GM23338 (cell line): ENCODE measurements at regions not wholly inside any gene's neighbourhood (a gene's known extent, or its start where the extent isn't known, plus 50 kb on each side); places are given as distances from the start of the nearest gene placed in this dataset.

Experiments
- ATAC-seq: fragments of 200-7000 bp; cut with Tn5 transposase; 3 replicates; pipeline ENCODE4 v1.9.1; 2020
- DNase-seq: peaks from one replicate; pipeline ENCODE4 v3.0.0-alpha.2; 2015; ENCODE audit warnings: low spot score
- H2AFZ ChIP-seq: fragments of 200-600 bp; sonication (generic); 2 replicates; pipeline ENCODE4 v1.8.0; 2016; ENCODE audit warnings: antibody characterized with exemption, mild to moderate bottlenecking, moderate library complexity
- H3F3A ChIP-seq: fragments of 200-600 bp; sonication (generic); replicated peaks from 2 replicates; pipeline ENCODE4 v1.8.0; 2017; ENCODE audit warnings: antibody characterized with exemption, mixed run types, low read depth
- H3K27ac ChIP-seq: fragments of 200-600 bp; sonication (generic); 2 replicates; pipeline ENCODE4 v1.6.1; 2016; ENCODE audit warnings: low read depth
- H3K27me3 ChIP-seq: fragments of 200-600 bp; sonication (generic); 2 replicates; pipeline ENCODE4 v1.8.0; 2016; ENCODE audit warnings: mild to moderate bottlenecking, mixed run types, moderate library complexity; ENCODE audit not compliant: insufficient read depth
- H3K36me3 ChIP-seq: fragments of 200-600 bp; sonication (generic); 2 replicates; pipeline ENCODE4 v1.8.0; 2016; ENCODE audit warnings: mild to moderate bottlenecking; ENCODE audit not compliant: insufficient read depth
- H3K4me1 ChIP-seq: fragments of 200-600 bp; sonication (generic); 2 replicates; pipeline ENCODE4 v1.8.0; 2016; ENCODE audit warnings: mild to moderate bottlenecking, moderate library complexity; ENCODE audit not compliant: insufficient read depth
- H3K4me2 ChIP-seq: fragments of 200-600 bp; sonication (generic); 2 replicates; pipeline ENCODE4 v1.7.1; 2017; ENCODE audit warnings: mixed run types
- H3K4me3 ChIP-seq: fragments of 200-600 bp; sonication (generic); 2 replicates; pipeline ENCODE4 v1.6.1; 2016; ENCODE audit warnings: mixed run types
- H3K79me2 ChIP-seq: fragments of 200-600 bp; sonication (generic); replicated peaks from 2 replicates; pipeline ENCODE4 v1.8.0; 2017; ENCODE audit warnings: mild to moderate bottlenecking; ENCODE audit not compliant: insufficient read depth
- H3K9me2 ChIP-seq: fragments of 200-600 bp; sonication (generic); 2 replicates; pipeline ENCODE4 v1.8.0; 2017; ENCODE audit not compliant: insufficient read depth
- H4K20me1 ChIP-seq: fragments of 200-600 bp; sonication (generic); replicated peaks from 2 replicates; pipeline ENCODE4 v1.8.0; 2017; ENCODE audit warnings: mild to moderate bottlenecking; ENCODE audit not compliant: insufficient read depth
- H3K27ac Mint-ChIP-seq: 2 replicates; pipeline ENCODE4 v1.8.0; 2020; ENCODE audit warnings: inconsistent platforms, mild to moderate bottlenecking, moderate library complexity, mixed read lengths
- H3K27me3 Mint-ChIP-seq: 3 replicates; pipeline ENCODE4 v1.8.0; 2022; ENCODE audit warnings: low read depth, mild to moderate bottlenecking, moderate library complexity, mixed read lengths, inconsistent platforms; ENCODE audit not compliant: insufficient read depth, poor library complexity
- H3K36me3 Mint-ChIP-seq: 3 replicates; pipeline ENCODE4 v1.8.0; 2021; ENCODE audit warnings: low read depth, mild to moderate bottlenecking, inconsistent platforms, moderate library complexity, mixed read lengths
- H3K4me1 Mint-ChIP-seq: 3 replicates; pipeline ENCODE4 v1.8.0; 2020; ENCODE audit warnings: mild to moderate bottlenecking, inconsistent platforms, mixed read lengths
- H3K4me3 Mint-ChIP-seq: 3 replicates; pipeline ENCODE4 v1.8.0; 2021; ENCODE audit warnings: moderate library complexity, mild to moderate bottlenecking, inconsistent platforms, mixed read lengths
- H3K9me3 Mint-ChIP-seq: 3 replicates; pipeline ENCODE4 v1.8.0; 2020; ENCODE audit warnings: moderate library complexity, mild to moderate bottlenecking, inconsistent platforms, mixed read lengths
- CREB1 ChIP-seq: fragments of 250-450 bp; sonication (Bioruptor Pico); IDR thresholded peaks from 2 replicates; pipeline ENCODE4 v1.5.0; 2020; ENCODE audit warnings: low read depth, mild to moderate bottlenecking, moderate library complexity
- EZH2 ChIP-seq: fragments of 200-600 bp; sonication (generic); IDR thresholded peaks from one replicate; pipeline ENCODE4 v1.8.0; 2017; ENCODE audit warnings: antibody characterized with exemption, mild to moderate bottlenecking, low read depth; ENCODE audit not compliant: unreplicated experiment
- EZH2phosphoT487 ChIP-seq: fragments of 200-600 bp; sonication (generic); IDR thresholded peaks from one replicate; pipeline ENCODE4 v1.8.1; 2018; ENCODE audit warnings: antibody characterized with exemption; ENCODE audit not compliant: unreplicated experiment
- JUNB ChIP-seq: IDR thresholded peaks from one replicate; pipeline ENCODE4 v1.6.1; 2016; ENCODE audit warnings: antibody characterized with exemption; ENCODE audit not compliant: unreplicated experiment
- NANOG ChIP-seq: IDR thresholded peaks from 2 replicates; pipeline ENCODE4 v1.6.1; 2016; ENCODE audit warnings: antibody characterized with exemption, borderline replicate concordance
- POLR2AphosphoS5 ChIP-seq: IDR thresholded peaks from 2 replicates; pipeline ENCODE4 v1.6.1; 2016; ENCODE audit warnings: antibody characterized with exemption, low read depth
- STAT1 ChIP-seq: IDR thresholded peaks from one replicate; pipeline ENCODE4 v1.6.1; 2016; ENCODE audit warnings: antibody characterized with exemption; ENCODE audit not compliant: unreplicated experiment
- ZNF114 ChIP-seq: fragments of 250-450 bp; sonication (Bioruptor Pico); IDR thresholded peaks from 2 replicates; pipeline ENCODE4 v1.5.0; 2020; ENCODE audit warnings: mild to moderate bottlenecking, moderate library complexity
- ZNF331 ChIP-seq: fragments of 250-450 bp; sonication (Bioruptor Pico); IDR thresholded peaks from 2 replicates; pipeline ENCODE4 v1.5.0; 2020; ENCODE audit warnings: low read depth, mild to moderate bottlenecking, moderate library complexity
- TF ChIP-seq, protein P1 (sequence below): fragments of 250-450 bp; sonication (Bioruptor Pico); IDR thresholded peaks from 2 replicates; pipeline ENCODE4 v1.5.0; 2020; ENCODE audit warnings: mild to moderate bottlenecking, moderate library complexity
- TF ChIP-seq, protein P2 (sequence below): IDR thresholded peaks from one replicate; pipeline ENCODE4 v1.6.1; 2018; ENCODE audit warnings: antibody characterized with exemption; ENCODE audit not compliant: unreplicated experiment
- TF ChIP-seq, protein P3 (sequence below): IDR thresholded peaks from 2 replicates; pipeline ENCODE4 v1.6.1; 2016; ENCODE audit warnings: antibody characterized with exemption
- TF ChIP-seq, protein P4 (sequence below), 2 experiments: fragments of 200-600 bp in 1 of 2; sonication (generic) in 1 of 2; conservative IDR thresholded peaks; 2 replicates each; pipeline versions ENCODE4 v1.5.1 to v1.6.1; 2016 to 2017; ENCODE audit warnings: antibody characterized with exemption in 2 of 2, low read depth in 2 of 2, mild to moderate bottlenecking in 2 of 2, moderate library complexity in 1 of 2

DNA sequence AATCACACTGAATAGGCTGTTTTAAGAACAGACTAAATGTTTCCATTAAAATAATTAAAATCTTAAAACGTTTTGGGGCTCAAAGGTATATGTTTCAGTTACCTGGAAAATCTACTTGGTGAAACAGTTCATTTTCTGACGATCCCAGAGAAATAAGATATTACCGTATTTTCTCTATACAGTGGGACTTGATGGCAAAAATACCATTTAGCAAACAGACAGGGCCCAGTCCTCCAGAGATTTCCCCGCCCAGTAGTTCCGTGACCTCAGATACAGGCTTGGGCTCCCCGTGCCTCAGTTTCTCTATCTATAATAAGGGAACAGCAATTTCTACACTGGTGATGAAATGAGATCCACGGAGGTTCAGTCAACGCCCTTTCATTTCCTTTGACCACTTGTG, 304.4 kb downstream of the VRK1 start:
- Histone ChIP-seq H2AFZ (no peak overlapping the region), H3K79me2 (no peaks in the 10 kb centered on the region), H3K27me3 (no peaks in the 10 kb centered on the region), H3K4me3 (no peak overlapping the region), H3K4me2 (no peak overlapping the region), H3F3A (no peaks in the 10 kb centered on the region), H3K4me1 (no peaks in the 10 kb centered on the region), H4K20me1 (no peaks in the 10 kb centered on the region), H3K9me2 (no peaks in the 10 kb centered on the region; the same call in 1 of the 2 replicates), H3K27ac (no peak overlapping the region), H3K36me3 (no peaks in the 10 kb centered on the region)
- DNase-seq = no peak
- peaks cover 7% of the 10 kb centered on the region for H3K27me3 Mint-ChIP-seq
- peaks cover 15% of the 10 kb centered on the region for H3K4me1 Mint-ChIP-seq
- TF ChIP-seq CREB1 (CRISPR knock-in tag) (no peak), ZNF114 (no peak), NANOG (no peak), STAT1 (no peak), ZNF331 (CRISPR knock-in tag) (no peak), POLR2AphosphoS5 (no peak), JUNB (no peak), EZH2 (no peak), EZH2phosphoT487 (no peak)
- TF ChIP-seq, protein P1, sequence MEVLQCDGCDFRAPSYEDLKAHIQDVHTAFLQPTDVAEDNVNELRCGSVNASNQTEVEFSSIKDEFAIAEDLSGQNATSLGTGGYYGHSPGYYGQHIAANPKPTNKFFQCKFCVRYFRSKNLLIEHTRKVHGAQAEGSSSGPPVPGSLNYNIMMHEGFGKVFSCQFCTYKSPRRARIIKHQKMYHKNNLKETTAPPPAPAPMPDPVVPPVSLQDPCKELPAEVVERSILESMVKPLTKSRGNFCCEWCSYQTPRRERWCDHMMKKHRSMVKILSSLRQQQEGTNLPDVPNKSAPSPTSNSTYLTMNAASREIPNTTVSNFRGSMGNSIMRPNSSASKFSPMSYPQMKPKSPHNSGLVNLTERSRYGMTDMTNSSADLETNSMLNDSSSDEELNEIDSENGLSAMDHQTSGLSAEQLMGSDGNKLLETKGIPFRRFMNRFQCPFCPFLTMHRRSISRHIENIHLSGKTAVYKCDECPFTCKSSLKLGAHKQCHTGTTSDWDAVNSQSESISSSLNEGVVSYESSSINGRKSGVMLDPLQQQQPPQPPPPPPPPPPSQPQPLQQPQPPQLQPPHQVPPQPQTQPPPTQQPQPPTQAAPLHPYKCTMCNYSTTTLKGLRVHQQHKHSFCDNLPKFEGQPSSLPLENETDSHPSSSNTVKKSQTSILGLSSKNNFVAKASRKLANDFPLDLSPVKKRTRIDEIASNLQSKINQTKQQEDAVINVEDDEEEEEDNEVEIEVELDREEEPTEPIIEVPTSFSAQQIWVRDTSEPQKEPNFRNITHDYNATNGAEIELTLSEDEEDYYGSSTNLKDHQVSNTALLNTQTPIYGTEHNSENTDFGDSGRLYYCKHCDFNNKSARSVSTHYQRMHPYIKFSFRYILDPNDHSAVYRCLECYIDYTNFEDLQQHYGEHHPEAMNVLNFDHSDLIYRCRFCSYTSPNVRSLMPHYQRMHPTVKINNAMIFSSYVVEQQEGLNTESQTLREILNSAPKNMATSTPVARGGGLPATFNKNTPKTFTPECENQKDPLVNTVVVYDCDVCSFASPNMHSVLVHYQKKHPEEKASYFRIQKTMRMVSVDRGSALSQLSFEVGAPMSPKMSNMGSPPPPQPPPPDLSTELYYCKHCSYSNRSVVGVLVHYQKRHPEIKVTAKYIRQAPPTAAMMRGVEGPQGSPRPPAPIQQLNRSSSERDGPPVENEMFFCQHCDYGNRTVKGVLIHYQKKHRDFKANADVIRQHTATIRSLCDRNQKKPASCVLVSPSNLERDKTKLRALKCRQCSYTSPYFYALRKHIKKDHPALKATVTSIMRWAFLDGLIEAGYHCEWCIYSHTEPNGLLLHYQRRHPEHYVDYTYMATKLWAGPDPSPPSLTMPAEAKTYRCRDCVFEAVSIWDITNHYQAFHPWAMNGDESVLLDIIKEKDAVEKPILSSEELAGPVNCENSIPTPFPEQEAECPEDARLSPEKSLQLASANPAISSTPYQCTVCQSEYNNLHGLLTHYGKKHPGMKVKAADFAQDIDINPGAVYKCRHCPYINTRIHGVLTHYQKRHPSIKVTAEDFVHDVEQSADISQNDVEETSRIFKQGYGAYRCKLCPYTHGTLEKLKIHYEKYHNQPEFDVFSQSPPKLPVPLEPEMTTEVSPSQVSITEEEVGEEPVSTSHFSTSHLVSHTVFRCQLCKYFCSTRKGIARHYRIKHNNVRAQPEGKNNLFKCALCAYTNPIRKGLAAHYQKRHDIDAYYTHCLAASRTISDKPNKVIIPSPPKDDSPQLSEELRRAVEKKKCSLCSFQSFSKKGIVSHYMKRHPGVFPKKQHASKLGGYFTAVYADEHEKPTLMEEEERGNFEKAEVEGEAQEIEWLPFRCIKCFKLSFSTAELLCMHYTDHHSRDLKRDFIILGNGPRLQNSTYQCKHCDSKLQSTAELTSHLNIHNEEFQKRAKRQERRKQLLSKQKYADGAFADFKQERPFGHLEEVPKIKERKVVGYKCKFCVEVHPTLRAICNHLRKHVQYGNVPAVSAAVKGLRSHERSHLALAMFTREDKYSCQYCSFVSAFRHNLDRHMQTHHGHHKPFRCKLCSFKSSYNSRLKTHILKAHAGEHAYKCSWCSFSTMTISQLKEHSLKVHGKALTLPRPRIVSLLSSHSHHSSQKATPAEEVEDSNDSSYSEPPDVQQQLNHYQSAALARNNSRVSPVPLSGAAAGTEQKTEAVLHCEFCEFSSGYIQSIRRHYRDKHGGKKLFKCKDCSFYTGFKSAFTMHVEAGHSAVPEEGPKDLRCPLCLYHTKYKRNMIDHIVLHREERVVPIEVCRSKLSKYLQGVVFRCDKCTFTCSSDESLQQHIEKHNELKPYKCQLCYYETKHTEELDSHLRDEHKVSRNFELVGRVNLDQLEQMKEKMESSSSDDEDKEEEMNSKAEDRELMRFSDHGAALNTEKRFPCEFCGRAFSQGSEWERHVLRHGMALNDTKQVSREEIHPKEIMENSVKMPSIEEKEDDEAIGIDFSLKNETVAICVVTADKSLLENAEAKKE (CRISPR knock-in tag) = no peak
- TF ChIP-seq, protein P2, sequence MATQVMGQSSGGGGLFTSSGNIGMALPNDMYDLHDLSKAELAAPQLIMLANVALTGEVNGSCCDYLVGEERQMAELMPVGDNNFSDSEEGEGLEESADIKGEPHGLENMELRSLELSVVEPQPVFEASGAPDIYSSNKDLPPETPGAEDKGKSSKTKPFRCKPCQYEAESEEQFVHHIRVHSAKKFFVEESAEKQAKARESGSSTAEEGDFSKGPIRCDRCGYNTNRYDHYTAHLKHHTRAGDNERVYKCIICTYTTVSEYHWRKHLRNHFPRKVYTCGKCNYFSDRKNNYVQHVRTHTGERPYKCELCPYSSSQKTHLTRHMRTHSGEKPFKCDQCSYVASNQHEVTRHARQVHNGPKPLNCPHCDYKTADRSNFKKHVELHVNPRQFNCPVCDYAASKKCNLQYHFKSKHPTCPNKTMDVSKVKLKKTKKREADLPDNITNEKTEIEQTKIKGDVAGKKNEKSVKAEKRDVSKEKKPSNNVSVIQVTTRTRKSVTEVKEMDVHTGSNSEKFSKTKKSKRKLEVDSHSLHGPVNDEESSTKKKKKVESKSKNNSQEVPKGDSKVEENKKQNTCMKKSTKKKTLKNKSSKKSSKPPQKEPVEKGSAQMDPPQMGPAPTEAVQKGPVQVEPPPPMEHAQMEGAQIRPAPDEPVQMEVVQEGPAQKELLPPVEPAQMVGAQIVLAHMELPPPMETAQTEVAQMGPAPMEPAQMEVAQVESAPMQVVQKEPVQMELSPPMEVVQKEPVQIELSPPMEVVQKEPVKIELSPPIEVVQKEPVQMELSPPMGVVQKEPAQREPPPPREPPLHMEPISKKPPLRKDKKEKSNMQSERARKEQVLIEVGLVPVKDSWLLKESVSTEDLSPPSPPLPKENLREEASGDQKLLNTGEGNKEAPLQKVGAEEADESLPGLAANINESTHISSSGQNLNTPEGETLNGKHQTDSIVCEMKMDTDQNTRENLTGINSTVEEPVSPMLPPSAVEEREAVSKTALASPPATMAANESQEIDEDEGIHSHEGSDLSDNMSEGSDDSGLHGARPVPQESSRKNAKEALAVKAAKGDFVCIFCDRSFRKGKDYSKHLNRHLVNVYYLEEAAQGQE = no peak
- TF ChIP-seq, protein P3, sequence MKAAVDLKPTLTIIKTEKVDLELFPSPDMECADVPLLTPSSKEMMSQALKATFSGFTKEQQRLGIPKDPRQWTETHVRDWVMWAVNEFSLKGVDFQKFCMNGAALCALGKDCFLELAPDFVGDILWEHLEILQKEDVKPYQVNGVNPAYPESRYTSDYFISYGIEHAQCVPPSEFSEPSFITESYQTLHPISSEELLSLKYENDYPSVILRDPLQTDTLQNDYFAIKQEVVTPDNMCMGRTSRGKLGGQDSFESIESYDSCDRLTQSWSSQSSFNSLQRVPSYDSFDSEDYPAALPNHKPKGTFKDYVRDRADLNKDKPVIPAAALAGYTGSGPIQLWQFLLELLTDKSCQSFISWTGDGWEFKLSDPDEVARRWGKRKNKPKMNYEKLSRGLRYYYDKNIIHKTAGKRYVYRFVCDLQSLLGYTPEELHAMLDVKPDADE = no peak
- TF ChIP-seq, protein P4, sequence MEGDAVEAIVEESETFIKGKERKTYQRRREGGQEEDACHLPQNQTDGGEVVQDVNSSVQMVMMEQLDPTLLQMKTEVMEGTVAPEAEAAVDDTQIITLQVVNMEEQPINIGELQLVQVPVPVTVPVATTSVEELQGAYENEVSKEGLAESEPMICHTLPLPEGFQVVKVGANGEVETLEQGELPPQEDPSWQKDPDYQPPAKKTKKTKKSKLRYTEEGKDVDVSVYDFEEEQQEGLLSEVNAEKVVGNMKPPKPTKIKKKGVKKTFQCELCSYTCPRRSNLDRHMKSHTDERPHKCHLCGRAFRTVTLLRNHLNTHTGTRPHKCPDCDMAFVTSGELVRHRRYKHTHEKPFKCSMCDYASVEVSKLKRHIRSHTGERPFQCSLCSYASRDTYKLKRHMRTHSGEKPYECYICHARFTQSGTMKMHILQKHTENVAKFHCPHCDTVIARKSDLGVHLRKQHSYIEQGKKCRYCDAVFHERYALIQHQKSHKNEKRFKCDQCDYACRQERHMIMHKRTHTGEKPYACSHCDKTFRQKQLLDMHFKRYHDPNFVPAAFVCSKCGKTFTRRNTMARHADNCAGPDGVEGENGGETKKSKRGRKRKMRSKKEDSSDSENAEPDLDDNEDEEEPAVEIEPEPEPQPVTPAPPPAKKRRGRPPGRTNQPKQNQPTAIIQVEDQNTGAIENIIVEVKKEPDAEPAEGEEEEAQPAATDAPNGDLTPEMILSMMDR (conservative IDR thresholded peaks at IDR 0.05; ENCODE audit: low read depth in 2 of 2) = no peak
- H3K4me3 Mint-ChIP-seq = no peak overlapping the region
- no peak overlapping the region for H3K27ac Mint-ChIP-seq
- no peaks in the 10 kb centered on the region for H3K36me3 Mint-ChIP-seq
- no peak for ATAC-seq
- H3K9me3 Mint-ChIP-seq = no peaks in the 10 kb centered on the region
